Spleen (tissue), 11 donors: ENCODE measurements at regions not wholly inside any gene's neighbourhood (a gene's known extent, or its start where the extent isn't known, plus 50 kb on each side); places are given as distances from the start of the nearest gene placed in this dataset.

Experiments
- DNase-seq: peaks from one replicate; pipeline ENCODE4 v3.0.0-alpha.2; 2020
- H3K27ac ChIP-seq, 8 donors: fragments of 200-600 bp; sonication (generic) in 7 of 8; 1 replicate in 4 of 8; 2 replicates in 4 of 8; pipeline versions ENCODE4 v1.5.0 to v1.8.0; 2016 to 2021; ENCODE audit warnings: inconsistent platforms in 4 of 8, mild to moderate bottlenecking in 4 of 8, moderate library complexity in 1 of 8
- H3K27me3 ChIP-seq, 7 donors: fragments of 200-600 bp; sonication (generic) in 6 of 7; replicated peaks in 1 of 7; 1 replicate in 4 of 7; 2 replicates in 3 of 7; pipeline versions ENCODE4 v1.5.0 to v1.8.0; 2016 to 2021; ENCODE audit warnings: inconsistent platforms in 3 of 7, mild to moderate bottlenecking in 1 of 7
- H3K36me3 ChIP-seq, 6 donors: fragments of 200-600 bp; sonication (generic) in 5 of 6; 1 replicate in 4 of 6; 2 replicates in 2 of 6; pipeline versions ENCODE4 v1.5.0 to v1.8.0; 2016 to 2021; ENCODE audit warnings: inconsistent platforms in 2 of 6
- H3K4me1 ChIP-seq, 6 donors: fragments of 200-600 bp; sonication (generic) in 5 of 6; 1 replicate in 3 of 6; 2 replicates in 3 of 6; pipeline versions ENCODE4 v1.5.0 to v1.8.0; 2016 to 2021; ENCODE audit warnings: inconsistent platforms in 3 of 6
- H3K4me3 ChIP-seq, 8 donors: fragments of 200-600 bp; sonication (generic) in 7 of 8; 1 replicate in 4 of 8; 2 replicates in 4 of 8; pipeline versions ENCODE4 v1.5.0 to v1.8.0; 2016 to 2021; ENCODE audit warnings: inconsistent platforms in 4 of 8, mild to moderate bottlenecking in 4 of 8, moderate library complexity in 2 of 8
- H3K9me3 ChIP-seq, 8 donors: fragments of 200-600 bp; sonication (generic) in 7 of 8; 1 replicate in 4 of 8; 2 replicates in 4 of 8; pipeline versions ENCODE4 v1.5.0 to v1.8.0; 2016 to 2021; ENCODE audit warnings: inconsistent platforms in 4 of 8
- POLR2A ChIP-seq, 3 donors: fragments of 450-650 bp; IDR thresholded peaks; one replicate each; pipeline ENCODE4 v1.5.1; 2017; ENCODE audit warnings: antibody characterized with exemption in 3 of 3, mild to moderate bottlenecking in 1 of 3
- POLR2AphosphoS5 ChIP-seq, 3 donors: sonication (generic); formaldehyde crosslinking; IDR thresholded peaks; one replicate each; pipeline ENCODE4 v1.5.1; 2017; ENCODE audit warnings: antibody characterized with exemption in 3 of 3
- WGBS, 5 donors: extraction: QIAGEN DNeasy Blood & Tissue Kit in 3 of 5; methylation state at CpG; one replicate each; pipeline versions ENCODE4 v1.1.5 to v1.1.7; 2013 to 2018; 5-methylcytosine and 5-hydroxymethylcytosine counted together
- intact Hi-C: fragments of 100-400 bp; cut with DNase I; formaldehyde crosslinking; loops from one replicate; pipeline ENCODE4 v1.15.0; 2023; ENCODE audit warnings: low total_unique reads
- TF ChIP-seq, protein P1 (sequence below), 11 experiments: fragments of 200-600 bp in 7 of 11; fragments of 450-650 bp in 4 of 11; sonication (generic) in 4 of 11; IDR thresholded peaks in 8 of 11; conservative IDR thresholded peaks in 3 of 11; 1 replicate in 7 of 11; 2 replicates in 4 of 11; pipeline versions ENCODE4 v1.4.0 to v1.8.0; 2016 to 2021; ENCODE audit warnings: antibody characterized with exemption in 11 of 11, inconsistent platforms in 4 of 11, mild to moderate bottlenecking in 1 of 11
- donor health status: healthy with polysubstance abuse.
- donor health status: DM: no; HTN: no; CAD: no; lungs with moderate emphysema.
- donor health status: DM: no; HTN: no; CAD: no.
- donor health status: Bipolar disorder and iron deficiency.
- donor health status: healthy.
- donor health status: DM: no; HTN: no; CAD: no.
- donor health status: DM: yes; HTN: yes; CAD: no.

- Histone ChIP-seq H3K27ac (no peak overlapping the region), H3K4me3 (no peak overlapping the region), H3K9me3 (peaks cover 0 to 10% (median 0%) of the 10 kb centered on the region in 8 donors), H3K4me1 (no peaks in the 10 kb centered on the region), H3K36me3 (no peaks in the 10 kb centered on the region), H3K27me3 (no peaks in the 10 kb centered on the region)
- TF ChIP-seq POLR2AphosphoS5 (IDR thresholded peaks at IDR 0.05) = no peak
- TF ChIP-seq, protein P1, sequence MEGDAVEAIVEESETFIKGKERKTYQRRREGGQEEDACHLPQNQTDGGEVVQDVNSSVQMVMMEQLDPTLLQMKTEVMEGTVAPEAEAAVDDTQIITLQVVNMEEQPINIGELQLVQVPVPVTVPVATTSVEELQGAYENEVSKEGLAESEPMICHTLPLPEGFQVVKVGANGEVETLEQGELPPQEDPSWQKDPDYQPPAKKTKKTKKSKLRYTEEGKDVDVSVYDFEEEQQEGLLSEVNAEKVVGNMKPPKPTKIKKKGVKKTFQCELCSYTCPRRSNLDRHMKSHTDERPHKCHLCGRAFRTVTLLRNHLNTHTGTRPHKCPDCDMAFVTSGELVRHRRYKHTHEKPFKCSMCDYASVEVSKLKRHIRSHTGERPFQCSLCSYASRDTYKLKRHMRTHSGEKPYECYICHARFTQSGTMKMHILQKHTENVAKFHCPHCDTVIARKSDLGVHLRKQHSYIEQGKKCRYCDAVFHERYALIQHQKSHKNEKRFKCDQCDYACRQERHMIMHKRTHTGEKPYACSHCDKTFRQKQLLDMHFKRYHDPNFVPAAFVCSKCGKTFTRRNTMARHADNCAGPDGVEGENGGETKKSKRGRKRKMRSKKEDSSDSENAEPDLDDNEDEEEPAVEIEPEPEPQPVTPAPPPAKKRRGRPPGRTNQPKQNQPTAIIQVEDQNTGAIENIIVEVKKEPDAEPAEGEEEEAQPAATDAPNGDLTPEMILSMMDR (IDR thresholded peaks at IDR 0.05 in 8 of 11, conservative IDR thresholded peaks at IDR 0.05 in 3 of 11) = no peak
- no peak for TF ChIP-seq POLR2A (IDR thresholded peaks at IDR 0.05)
- WGBS, 5 donors = 84 to 93% (median 90%) methylated on average over 3 of the region's 3 CpGs
- intact Hi-C loops = no loop called here
- no peak for DNase-seq
Observed at GRCh38 chr14:38752750-38753149, 350.3 kb downstream of the SEC23A start.

GRCh38 chr14:38752341-38752740 lies 350.7 kb downstream of the SEC23A start:
- no peak for DNase-seq
- TF ChIP-seq POLR2AphosphoS5 (IDR thresholded peaks at IDR 0.05) = no peak
- TF ChIP-seq POLR2A (IDR thresholded peaks at IDR 0.05) = no peak
- TF ChIP-seq, protein P1 (IDR thresholded peaks at IDR 0.05 in 8 of 11, conservative IDR thresholded peaks at IDR 0.05 in 3 of 11) = no peak
- whole genome bisulfite sequencing, 5 donors = 57 to 92% (median 81%) methylated on average over 2 of the region's 2 CpGs
- intact Hi-C loops = no loop called here
- H3K4me3 ChIP-seq = no peak overlapping the region
- H3K27me3 ChIP-seq = no peaks in the 10 kb centered on the region
- no peaks in the 10 kb centered on the region for H3K4me1 ChIP-seq
- no peak overlapping the region for H3K27ac ChIP-seq
- no peaks in the 10 kb centered on the region for H3K36me3 ChIP-seq
- H3K9me3 ChIP-seq = peaks cover 0 to 10% (median 0%) of the 10 kb centered on the region in 8 donors

DNA sequence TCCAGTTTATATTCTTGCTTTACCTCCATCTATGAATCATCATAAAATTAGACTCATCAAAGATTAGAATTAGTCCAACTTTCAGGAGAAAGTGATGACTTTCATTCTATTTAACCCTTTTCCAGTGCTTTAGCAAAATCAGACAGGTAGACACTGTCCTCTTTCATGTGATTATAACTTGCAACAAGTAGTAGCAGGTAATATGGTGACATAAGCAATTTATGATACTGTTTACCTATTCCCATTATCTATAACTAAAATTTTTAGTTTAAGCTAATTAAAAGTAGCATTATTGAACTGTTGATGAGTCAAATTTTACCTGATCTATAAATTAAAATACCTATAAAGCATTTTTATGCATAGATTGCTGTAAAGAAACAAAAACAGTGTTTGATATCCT lies 351.6 kb downstream of the SEC23A start:
- DNase-seq = no peak
- no peaks in the 10 kb centered on the region for H3K4me1 ChIP-seq
- intact Hi-C loops = no loop called here
- no peak overlapping the region for H3K4me3 ChIP-seq
- peaks cover 0 to 10% (median 0%) of the 10 kb centered on the region in 8 donors for H3K9me3 ChIP-seq
- no peaks in the 10 kb centered on the region for H3K36me3 ChIP-seq
- H3K27me3 ChIP-seq = no peaks in the 10 kb centered on the region
- TF ChIP-seq POLR2A (IDR thresholded peaks at IDR 0.05) (no peak), POLR2AphosphoS5 (IDR thresholded peaks at IDR 0.05) (no peak)
- TF ChIP-seq, protein P1 (IDR thresholded peaks at IDR 0.05 in 8 of 11, conservative IDR thresholded peaks at IDR 0.05 in 3 of 11) = no peak
- no peak overlapping the region for H3K27ac ChIP-seq

DNA sequence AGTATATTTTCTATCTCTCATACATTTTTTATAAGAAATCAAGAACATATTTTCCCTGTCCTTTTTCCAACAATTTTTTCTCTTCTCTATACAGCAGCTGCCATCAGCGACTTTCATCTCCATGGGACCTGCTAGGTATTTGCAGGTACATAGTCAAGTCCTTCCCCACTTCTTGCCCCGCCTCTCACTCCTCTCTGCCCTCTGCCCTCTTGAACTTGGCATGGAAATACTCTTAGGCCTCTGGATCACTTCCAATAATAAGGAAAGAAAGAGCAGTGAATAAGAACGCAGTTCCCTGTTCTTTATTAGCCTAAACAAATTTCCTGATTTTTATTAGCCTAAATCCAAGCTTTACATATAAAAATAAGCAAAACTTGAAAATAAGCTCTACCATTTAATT lies 353.1 kb downstream of the SEC23A start:
- intact Hi-C loops = no loop called here
- H3K36me3 ChIP-seq = no peaks in the 10 kb centered on the region
- H3K27me3 ChIP-seq = no peaks in the 10 kb centered on the region
- no peak overlapping the region for H3K4me3 ChIP-seq
- H3K27ac ChIP-seq = no peak overlapping the region
- no peaks in the 10 kb centered on the region for H3K9me3 ChIP-seq
- no peak for DNase-seq
- no peaks in the 10 kb centered on the region for H3K4me1 ChIP-seq
- WGBS, 5 donors = 74 to 90% (median 83%) methylated on average over 3 of the region's 3 CpGs
- TF ChIP-seq POLR2AphosphoS5 (IDR thresholded peaks at IDR 0.05) = no peak
- TF ChIP-seq POLR2A (IDR thresholded peaks at IDR 0.05) = no peak
- TF ChIP-seq, protein P1 (IDR thresholded peaks at IDR 0.05 in 8 of 11, conservative IDR thresholded peaks at IDR 0.05 in 3 of 11) = no peak
